ENCODE measurements at regions not wholly inside any gene's neighbourhood (a gene's known extent, or its start where the extent isn't known, plus 50 kb on each side); places are given as distances from the start of the nearest gene placed in this dataset.
"Not testable (repeated sequence)": the region's sequence is repeated elsewhere in the genome, so short reads cannot be mapped to it uniquely, and the experiment has no call there.

DNA sequence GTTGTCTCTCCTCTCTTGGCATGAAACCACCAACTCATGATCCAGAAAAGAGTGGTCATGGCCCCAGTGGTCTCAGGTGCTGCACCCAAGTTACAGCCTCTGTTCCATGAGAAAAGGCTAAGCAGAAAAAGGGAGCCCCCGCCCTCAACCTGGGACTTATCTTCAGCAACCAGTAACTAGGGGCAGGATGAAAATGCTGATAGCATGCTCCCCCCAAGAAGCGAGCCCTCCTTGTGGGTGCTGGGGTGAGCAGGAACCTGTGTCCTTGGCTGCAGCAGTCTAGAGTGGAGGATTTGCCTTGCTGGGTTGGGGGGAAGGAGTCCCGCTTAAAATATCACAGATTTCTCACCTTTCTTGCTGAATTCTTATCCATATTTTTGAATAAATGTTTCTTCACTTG, 490.0 kb downstream of the SUCLG1 start:
- DNase-seq (ENCODE audit: low read depth), result no peak

DNA sequence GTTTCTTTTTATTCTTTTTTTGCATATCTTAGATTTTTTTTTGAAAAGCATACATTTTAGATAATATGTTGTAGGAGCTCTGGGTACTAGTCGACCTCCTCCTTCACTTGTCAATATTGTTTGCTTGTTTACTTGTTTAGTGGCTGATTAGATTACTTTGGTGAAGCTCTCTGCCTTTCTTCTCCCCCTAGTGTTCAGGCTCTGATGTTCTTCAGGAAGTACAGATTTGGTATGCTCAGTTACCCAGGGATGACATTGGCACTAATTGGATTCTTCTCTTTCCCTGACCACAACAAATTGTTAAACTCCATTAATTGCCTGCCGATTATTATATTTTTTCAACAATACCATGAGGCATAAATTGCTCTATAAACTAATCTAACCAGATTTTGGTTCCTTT, 491.2 kb downstream of the SUCLG1 start:
- peak; percentile 45 for DNase-seq (ENCODE audit: low read depth)

DNA sequence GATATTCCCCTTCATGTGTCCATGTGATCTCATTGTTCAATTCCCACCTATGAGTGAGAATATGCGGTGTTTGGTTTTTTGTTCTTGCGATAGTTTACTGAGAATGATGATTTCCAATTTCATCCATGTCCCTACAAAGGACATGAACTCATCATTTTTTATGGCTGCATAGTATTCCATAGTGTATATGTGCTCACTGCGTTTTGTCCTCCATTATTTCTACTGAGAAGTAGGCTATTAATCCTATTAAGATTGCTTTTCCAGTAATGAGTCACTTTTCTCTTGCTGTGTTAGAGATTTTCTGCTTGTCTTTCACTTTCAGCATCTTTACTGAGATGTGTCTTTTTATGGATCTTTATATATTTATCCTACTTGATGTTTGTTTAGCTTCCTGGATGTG, 492.1 kb downstream of the SUCLG1 start:
- DNase-seq (ENCODE audit: low read depth), result not testable (repeated sequence)

DNA sequence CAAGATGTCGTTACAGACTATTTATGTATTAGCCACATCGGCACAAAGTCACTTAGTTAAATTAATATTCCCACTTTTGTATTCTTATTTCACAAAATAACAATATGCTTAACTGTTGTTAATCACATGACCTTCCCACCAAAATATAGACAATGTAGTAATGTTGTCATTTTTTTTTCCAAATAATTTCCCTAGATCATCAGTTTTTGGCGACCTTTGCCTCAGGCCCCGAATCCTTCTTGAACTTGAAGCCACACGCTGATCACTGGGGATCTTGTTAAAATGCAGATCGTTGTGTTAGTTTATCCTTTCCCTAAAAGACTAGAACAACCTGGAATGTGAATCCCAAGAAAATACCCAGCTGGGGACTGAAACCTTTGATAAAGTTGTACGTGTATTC, 497.6 kb downstream of the SUCLG1 start:
- DNase-seq (ENCODE audit: low read depth), result no peak

DNA sequence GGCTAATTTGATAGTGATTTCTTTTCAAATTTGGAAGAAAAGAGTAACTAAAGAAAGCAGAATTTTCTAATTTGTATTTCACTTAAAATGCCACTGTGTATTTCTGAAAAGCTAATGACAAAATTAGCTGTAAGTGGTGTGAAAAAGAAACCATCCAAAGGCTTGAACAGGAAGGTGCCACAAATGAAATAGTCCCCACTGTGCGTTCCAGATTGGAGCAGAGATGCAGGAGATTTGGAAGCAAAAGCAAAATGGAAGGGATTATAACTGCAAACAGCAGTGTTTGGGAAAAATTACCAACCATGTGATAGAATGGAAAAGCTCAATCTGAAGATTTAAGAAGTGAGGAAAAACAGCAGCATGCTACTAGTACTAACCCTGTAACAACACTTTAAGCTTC, 498.7 kb downstream of the SUCLG1 start:
- no peak for DNase-seq (ENCODE audit: low read depth)

DNA sequence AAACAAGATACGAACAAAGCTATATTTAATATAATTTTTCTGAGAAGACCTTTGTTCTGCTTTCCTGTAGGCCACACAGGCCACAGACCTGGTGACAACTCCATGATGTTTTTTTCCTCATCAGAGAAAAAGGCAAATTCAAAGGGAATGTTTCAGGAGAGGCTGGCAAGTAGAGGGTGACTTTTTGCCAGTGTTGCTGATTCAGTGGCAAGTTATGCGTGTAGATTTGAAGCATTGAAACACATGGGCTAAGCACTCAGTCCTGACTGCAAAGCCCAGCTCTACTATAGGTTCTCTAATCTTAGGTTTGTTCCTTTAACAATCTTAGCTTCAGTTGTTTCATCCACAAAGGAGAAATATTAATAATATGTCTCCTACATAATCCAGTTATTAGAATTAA, 499.8 kb downstream of the SUCLG1 start:
- peak; percentile 37 for DNase-seq (ENCODE audit: low read depth)

DNA sequence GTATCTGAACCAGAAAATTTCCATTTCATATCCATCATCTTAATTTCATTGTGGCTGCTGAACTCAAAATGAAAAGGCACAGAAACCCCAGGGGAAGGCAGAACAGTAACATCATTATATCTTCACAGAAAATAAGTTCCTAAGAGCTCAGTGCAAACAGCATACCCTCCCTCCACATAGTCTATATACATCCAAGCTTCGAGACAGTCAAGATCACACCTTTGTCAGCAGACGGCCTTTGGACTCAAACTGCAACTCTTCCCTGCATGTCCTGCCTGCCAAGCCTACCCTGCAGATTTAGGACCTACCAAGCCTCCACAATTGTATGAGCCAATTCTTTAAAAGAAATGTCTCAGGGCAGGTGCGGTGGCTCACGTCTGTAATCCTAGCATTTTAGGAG, 502.1 kb downstream of the SUCLG1 start:
- no peak for DNase-seq (ENCODE audit: low read depth)

DNA sequence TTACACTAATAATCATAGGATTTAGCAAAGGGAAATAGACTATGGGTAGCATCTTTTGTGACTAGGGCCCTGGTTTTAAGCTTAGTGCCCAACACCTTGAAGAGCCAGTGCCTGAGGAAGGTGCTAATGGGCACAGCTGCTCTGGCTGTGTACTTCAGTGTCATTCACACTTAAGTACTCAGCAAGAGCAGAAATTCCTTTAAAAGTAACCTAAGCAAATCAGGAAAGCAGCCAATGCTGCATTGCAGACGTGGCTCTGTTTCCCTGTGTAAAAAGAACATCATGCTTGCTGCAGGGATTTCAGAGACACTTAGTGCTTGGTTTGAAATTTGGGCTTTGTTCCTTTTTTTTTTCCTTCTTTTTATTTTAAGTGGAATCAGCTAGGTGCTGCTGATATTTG, 505.4 kb downstream of the SUCLG1 start:
- no peak for DNase-seq (ENCODE audit: low read depth)

DNA sequence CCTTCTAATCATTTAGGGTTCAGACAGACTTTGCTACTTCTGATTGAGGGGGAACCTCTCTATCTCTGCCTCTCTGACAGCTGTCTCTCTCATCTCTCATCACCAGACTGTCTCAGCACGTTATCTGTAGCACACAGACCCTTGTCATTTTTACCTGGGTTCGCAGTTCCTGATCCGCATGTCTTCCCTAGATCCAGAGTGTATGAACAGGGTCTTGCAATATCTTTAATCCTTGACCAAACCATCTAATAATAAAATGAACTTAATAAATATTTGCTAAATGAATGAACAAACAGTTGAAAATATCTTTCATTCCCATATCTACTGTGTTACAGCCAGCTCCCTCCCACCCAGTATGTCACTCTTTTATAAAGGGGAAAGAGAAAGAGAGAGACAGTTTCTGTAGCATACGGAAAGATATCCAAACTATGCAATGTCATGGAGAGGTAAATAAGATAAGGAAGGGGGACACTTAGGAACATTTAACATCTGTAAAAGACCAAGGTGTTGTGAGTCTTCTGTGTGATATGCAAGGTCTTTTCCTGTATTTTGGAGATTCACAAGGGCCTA, 507.6 kb downstream of the SUCLG1 start:
- no peak for DNase-seq (ENCODE audit: low read depth)

DNA sequence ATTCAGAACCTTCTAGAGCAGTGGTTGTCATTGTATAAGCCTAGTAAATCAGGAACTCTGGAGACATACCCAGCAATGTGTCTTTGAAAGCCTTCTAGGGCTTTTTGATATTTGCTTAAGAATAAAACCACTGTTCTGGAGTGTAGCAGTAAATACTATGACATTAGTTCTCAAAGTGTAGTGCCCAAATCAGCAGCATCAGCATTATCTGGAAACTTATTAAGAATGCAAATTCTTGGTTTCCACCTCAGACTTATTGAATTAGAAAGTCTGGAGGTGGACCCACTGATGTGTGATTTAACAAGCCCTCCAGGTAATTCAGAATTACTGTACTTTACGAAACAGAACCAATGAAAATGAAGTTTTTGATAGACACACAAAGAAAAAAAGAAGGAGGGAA, 509.7 kb downstream of the SUCLG1 start:
- no peak for DNase-seq (ENCODE audit: low read depth)

DNA sequence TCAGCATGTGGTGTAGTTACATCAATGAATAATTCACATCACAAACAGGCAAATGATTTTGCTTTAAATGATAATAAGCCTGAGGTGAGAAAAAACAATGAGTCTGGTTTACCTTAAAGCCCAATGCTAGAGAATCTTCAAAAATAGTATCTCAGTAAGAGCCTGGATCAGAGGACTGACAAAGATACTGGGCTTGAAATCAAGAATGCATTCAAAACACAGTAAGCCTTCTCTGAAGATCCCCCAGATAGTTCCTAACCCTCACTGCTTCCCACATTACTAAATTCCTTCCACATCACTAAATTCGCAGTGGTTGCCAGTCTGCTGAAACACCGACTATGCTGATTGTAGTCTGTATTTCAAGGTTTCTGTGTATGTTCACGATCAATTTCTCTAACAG, 514.9 kb downstream of the SUCLG1 start:
- no peak for DNase-seq (ENCODE audit: low read depth)

DNA sequence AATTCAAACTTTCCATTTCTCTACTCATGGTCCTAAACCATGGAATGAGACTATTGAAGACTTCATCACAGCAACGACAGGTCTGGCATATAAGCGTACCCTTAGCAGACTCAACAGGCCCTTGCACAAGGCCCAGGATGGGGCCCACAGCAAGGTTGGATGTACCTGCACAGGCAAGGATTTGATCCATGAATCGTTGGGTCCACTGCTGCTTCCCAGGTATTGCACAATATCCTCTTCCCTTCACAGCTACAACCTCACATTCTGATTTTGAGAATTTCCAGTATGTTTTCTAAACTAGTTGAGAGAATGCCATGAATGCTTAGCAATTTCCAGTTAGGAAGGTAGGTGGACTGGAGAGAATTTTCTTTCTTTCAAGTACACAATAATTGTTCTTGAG, 515.8 kb downstream of the SUCLG1 start:
- DNase-seq (ENCODE audit: low read depth), result no peak

DNA sequence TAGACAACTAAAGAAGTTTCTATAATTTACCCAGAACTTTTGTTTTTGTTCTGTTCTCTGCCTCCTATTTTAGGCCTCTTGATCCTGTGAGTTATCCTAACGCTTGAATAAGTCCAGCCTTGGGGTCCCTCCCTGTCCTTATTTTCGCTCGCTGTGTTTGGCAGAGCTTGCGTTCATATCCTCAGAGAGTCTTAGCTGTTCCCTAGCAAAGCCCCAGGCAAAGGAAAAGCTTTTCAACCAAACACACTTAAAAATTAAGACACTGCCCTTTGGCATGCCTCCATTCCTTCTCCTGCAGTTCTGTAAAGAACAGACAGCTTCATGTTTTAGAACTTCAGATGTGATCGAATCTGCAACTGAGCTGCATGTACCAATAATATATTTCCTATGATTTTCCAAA, 517.2 kb downstream of the SUCLG1 start:
- no peak for DNase-seq (ENCODE audit: low read depth)

DNA sequence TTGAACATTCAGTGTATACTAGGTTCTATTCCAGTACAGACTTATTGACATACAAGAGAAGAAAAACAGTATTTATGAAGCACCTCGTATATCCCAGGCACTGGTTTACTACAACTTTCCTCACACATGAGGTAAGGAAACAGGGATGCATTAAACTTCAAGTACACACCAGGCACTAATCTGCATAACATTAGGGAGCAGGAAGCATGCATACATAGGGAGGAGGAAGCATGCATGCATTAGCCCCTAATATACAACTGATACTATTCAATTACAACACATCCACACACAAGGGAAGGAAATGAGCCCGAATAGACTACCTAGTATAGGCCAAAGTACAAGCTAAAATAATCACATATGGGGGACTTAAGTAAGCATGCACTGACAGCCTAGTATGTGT, 525.3 kb downstream of the SUCLG1 start:
- DNase-seq (ENCODE audit: low read depth), result no peak

DNA sequence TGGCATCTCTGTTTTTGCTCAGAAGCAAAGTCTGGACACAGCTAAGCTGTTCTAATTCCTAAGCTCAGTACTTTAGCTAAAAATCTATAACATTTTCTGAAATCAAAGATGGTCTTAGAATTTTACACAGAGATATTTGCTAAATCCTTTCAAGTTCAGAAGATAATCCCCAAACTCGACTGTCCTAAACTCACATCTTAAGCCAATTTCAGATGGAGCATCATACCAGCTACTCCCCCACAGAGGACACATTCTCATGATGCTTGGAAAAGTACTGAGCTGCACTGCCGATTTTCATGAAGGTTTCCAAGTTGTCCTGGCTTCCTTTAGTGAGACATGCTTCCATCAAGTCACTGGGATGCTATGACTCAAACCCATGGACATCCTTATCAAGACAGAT, 535.5 kb downstream of the SUCLG1 start:
- DNase-seq (ENCODE audit: low read depth), result no peak

DNA sequence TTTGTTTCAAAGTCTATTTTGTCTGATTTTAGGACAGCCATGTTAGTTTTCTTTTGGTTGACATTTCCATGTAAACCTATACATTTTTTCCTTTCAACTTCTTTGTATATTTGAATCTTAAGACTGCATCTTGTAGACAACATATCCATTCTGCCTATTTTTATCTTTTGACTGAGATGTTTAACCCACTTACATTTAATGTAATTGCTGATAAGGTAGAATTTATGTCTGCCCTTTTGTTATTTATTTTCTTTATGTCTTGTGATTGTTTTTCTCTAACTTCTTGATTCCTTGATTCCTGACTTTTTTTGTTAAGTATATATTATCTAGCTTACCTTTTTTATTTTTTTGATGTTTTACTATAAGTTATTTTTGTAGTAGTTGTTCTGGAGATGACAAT, 542.5 kb downstream of the SUCLG1 start:
- no peak for DNase-seq (ENCODE audit: low read depth)

DNA sequence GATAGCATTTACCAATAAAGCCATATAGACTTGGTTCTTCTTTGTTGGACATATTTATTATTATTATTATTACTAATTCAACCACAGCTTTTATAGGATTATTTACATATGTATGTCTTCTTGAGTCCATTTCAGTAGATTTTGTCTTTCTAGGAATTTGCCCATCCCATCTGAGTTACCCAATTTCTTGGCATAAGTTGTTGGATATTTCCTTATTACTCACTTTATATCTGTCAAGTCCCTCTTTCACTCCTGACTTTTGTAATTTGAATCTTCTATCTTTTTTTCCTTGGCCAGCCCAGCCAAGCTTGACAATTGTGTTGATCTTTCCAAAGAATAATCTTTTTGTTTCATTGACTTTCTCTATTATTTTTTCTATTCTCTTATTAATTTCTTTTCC, 543.7 kb downstream of the SUCLG1 start:
- DNase-seq (ENCODE audit: low read depth), result no peak

DNA sequence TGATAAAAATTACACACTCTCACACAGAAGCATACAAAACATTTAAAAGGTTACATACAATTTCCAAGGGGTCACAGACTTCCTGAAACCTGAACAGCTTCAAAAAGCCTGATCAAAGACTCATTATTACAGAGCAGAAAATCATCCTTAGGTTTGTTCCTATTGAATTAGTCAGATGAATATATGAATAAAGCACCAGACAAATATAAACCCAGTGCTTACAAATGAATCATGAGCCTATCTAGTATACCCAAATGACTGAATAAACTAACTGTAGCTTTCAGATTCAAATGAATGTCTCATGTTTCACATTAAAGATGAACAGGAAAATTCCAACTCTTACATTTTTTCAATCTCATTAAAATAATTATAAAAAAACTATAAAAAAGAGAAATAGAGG, 550.3 kb downstream of the SUCLG1 start:
- DNase-seq (ENCODE audit: low read depth), result peak; percentile 70

DNA sequence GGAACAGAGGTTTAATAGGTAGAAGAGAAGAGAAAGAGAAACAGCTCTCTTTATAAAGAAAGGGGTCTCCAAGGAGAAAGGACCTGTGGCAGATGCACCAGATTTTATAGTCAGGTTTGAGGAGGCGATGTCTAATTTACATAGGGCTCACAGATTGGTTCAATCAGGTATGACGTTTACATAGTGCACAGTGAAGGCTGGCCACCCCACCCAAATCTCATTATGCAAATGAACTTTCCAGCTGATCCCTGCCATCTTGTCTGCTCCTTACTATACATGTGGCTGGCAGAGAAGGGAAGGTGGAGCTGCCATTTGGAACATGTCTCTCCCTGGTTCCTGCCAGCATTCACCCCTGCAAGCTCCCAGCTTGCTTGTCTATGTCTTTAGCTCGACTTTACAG, 557.8 kb downstream of the SUCLG1 start:
- DNase-seq (ENCODE audit: low read depth), result peak; percentile 4

DNA sequence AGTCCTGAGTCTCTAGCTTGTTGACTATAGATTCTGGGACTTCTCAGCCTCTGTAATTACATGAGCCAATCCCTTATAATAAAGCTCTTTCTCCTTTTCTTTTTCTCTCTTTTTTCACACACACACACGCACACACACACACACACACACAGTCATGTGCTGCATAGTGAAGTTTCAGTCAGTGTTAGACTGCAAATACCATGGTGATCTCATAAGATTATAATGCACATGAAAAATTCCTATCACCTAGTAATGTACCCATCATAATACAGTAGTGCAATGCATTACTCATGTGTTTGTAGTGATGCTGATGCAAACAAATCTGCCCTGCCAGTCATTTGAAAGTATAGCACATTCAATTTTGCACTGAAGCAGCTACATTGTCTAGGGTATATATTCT, 558.2 kb downstream of the SUCLG1 start:
- peak; percentile 92 for DNase-seq (ENCODE audit: low read depth)

DNA sequence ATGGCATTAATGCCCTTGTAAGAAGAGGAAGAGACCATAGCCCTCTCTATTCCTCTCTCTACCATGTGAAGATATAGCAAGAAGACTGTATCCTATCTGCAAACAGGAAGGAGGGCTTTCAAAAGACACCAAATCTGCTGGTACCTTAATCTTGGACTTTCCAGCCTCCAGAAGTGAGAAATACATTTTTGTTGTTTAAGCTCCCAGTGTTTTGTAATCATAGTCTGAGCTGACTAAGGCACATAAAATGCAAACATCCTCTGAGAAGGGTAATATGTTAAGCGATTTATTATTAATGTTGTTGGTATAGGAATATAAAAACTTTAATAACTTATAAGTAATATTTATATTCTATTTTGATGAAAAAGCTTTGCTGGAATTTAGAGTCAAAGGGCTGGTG, 559.8 kb downstream of the SUCLG1 start:
- DNase-seq (ENCODE audit: low read depth), result peak; percentile 69

DNA sequence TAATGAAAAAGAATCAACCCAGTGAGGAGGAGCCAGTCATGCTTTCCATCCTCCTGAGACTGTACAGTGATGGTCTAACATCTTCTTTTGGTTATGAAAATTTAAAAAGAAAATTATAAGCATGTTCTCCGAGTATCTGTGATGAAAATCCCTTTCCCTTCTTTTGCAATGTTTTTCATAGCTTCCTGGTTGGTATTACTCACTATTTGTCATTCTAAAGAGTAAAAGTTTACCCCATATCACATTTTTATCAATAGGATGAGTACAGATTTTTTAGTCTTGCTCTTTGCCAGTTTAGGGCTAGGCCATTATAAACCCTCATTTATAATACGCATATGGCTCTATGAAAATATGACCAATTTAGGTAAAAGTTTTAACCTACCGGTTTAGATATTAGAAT, 564.1 kb downstream of the SUCLG1 start:
- peak; percentile 56 for DNase-seq (ENCODE audit: low read depth)

DNA sequence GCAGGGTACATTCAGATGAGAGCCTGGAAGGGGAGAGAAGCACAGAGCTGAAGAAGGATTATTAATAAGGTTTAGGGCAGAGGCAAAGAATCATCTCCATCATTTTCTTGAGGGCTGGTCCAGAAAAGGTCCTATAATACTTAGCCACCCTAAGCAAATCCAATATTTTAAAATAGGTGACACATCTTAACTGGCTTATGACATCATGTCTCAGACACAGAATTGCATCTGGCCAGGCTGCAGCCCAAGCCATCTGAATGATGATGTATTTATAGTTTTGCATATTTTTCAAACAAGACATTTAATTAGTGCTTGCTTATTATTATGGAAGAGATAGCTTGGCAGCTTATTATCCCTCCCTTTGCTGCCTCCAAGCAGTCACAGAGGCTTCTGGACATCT, 571.3 kb downstream of the SUCLG1 start:
- DNase-seq (ENCODE audit: low read depth), result no peak

DNA sequence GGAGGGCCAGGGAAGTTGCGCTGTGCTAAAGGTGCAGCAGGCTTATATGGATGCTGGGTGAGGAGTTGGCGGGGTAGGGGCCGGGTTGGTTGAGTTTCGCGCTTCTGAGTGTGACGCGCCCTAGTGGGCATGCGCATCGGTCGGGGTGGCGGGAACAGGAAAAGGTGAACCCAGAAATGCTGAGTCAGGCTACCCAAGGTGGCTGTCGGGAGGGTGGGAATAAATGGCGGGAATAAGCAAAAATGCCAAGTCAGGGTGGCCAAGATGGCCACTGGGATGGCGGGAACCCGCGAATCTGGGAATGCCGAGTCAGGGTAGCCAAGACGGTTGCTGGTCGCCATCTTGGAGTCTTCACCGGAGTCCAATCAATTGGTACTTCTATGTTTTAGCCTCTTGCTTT, 580.0 kb downstream of the SUCLG1 start:
- DNase-seq (ENCODE audit: low read depth), result no peak

DNA sequence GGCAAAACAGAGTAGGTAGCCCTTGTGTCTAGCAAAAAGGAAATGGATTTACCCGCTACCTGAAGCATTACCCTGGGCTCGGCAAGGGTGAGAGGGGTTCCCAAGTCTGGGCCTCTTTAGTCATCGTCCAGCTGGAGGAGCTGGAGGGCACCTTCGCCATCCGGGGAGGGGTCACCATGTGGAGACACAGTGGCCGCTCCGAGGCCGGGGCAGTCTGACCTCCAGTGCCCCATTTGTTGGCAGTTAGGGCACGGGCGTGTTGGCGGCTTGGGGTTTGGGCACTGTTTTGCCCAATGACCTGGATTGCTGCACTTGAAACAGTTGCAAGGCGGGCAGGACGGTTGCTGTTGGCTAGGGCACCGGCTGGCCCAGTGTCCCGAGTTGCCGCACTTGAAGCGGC, 581.8 kb downstream of the SUCLG1 start:
- DNase-seq (ENCODE audit: low read depth), result not testable (repeated sequence)
